Left cardiac atrium (tissue), 4 donors: ENCODE measurements at regions not wholly inside any gene's neighbourhood (a gene's known extent, or its start where the extent isn't known, plus 50 kb on each side); places are given as distances from the start of the nearest gene placed in this dataset.

Experiments used
- ATAC-seq, 2 donors: fragments of 200-7000 bp; cut with Tn5 transposase; one replicate each; pipeline ENCODE4 v1.9.1; 2020; ENCODE audit warnings: mild to moderate bottlenecking in 2 of 2, moderate library complexity in 2 of 2
- DNase-seq: peaks from one replicate; pipeline ENCODE4 v3.0.0-alpha.2; 2020
- intact Hi-C, 2 donors: fragments of 100-400 bp; cut with DNase I; formaldehyde crosslinking; loops; one replicate each; pipeline versions ENCODE4 v1.14.1 to v1.15.1; 2022 to 2023
- donor health status: DM: no; HTN: yes; CAD: no.
- donor health status: DM: no; HTN: yes; CAD: no; lungs with severe emphysema.
- donor health status: DM: yes; HTN: yes; CAD: no.
- donor health status: Dilated cardiomyopathy.

- DNase-seq (no peak), ATAC-seq (no peak)
- intact Hi-C loops, result no loop called here
Measured at GRCh38 chr21:16005996-16006395, 276.2 kb downstream of the USP25 start.

DNA sequence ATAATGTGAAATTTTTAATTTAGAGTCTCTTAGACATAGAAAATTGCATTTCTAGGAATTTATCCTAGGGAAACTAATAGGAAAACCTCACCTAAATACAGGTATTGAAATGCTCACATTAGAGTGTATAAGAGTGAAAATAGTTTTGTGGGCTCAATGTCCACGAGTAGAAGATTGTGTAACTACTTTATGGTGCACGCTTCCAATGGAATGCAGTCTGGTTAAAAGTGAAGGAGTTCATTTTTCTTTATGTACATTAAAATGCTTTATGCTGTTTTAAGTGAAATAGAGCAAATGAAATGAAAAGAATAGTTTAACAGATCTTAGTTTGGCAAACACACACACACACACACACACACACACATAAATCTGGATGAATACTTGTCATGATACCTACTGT lies 278.2 kb downstream of the USP25 start:
- intact Hi-C loops, result no loop called here
- DNase-seq, result no peak
- ATAC-seq, result no peak

GRCh38 chr21:16011719-16012118 lies 281.9 kb downstream of the USP25 start:
- intact Hi-C loops, result no loop called here
- ATAC-seq, result no peak
- no peak for DNase-seq

GRCh38 chr21:16013570-16013969 lies 283.8 kb downstream of the USP25 start:
- DNase-seq (no peak), ATAC-seq (no peak)
- intact Hi-C loops, result no loop called here

DNA sequence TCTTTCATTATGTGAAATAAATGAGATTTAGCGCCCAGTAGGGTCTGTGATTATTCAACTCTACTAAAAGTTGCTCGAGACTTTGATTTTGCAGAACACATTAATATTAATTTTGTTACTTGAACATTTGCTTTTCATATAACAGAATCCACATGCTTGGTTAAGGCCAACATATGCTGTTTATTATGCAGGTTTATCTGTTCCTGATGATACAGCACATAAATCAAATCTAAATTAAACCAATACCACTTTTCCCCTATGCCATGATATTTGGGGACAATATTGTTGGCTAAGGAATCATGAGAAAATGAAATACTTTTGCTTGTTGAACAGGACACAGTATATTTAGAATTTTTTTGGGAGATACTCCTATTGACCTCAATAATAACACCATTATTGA lies 291.1 kb downstream of the USP25 start:
- intact Hi-C loops, result no loop called here
- ATAC-seq (no peak), DNase-seq (no peak)

DNA sequence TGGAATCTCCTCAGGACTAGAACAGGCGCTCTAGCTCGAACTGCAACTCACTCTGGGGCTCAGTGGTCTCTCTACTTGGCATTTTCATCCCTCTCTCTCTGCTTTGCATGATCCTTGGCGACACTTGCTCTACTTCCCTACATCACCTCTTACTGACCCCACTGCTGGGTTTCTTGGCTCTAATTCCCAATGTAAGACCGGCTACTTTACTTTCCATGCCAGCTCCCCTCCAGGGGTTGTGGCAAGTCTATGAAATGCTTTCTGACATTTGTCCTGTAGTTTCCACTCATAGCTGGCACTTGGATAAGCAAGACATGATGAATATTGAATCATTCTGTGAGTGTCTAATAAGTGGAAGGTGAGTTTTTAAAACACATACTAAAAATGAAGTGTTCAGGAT lies 292.3 kb downstream of the USP25 start:
- intact Hi-C loops, result no loop called here
- no peak for ATAC-seq
- DNase-seq, result no peak

DNA sequence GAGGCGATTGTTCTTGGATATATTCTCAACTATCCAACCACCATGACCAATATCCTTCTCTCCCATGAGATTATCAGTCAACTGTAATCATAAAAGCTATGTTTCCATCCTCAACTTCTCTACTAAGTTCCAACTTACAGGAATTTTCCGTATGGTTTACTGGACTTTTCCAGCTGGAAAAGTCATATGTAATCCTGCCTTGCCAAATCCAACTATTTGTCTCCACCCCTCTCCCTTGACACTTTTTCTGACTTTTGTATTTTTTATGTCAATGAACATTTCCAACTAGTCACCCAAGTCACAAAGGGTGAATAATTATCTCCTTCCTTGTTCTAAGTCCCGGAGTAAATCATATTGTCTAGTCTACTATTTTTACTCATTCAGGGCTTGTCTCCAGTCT lies 293.1 kb downstream of the USP25 start:
- no peak for DNase-seq
- intact Hi-C loops, result no loop called here
- ATAC-seq, result no peak

GRCh38 chr21:16028142-16028541 lies 298.4 kb downstream of the USP25 start:
- no peak for ATAC-seq
- intact Hi-C loops, result no loop called here
- DNase-seq, result no peak

DNA sequence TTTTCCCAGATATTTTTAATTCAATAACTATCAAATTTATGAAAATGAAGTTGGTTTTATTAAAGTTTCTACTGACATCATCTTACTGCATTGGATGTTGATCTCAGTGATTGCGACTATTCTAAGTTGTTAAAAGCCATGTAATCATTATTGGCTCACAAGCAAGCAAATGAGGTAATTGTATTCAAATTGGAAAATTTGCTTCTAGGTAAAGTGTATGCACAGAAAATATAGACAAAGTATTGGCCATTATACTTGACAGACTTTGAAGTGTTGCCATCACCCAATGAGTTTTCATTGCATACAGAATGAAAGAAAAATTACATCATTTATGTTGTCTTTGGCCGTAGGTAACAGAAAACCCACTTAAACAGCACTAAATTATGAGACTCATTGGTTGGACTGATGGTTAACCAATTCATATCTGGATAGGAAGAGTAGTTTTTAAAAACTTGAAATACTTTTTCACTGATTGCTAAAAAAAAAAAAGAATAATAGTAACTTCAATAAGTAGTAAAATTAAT lies 299.2 kb downstream of the USP25 start:
- intact Hi-C loops, result no loop called here
- ATAC-seq, result no peak
- no peak for DNase-seq

DNA sequence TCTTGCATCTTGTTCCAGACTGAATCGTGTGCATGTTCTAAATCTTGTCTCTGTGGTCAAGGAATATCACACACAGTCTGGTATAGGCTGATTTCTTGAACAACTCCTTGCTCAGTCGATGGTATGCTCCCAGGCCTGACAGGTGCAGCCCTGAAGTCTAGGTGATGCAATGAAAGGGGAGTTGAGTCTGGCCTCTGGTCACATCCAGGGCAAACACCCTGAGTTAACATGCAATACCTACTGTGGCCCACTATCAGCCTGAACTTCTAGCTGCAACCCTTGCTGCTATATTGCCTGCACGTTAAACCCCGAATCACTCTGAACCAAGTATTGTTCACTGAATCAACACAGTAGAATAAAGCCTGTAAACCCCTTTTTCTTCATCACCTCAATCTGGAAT lies 303.4 kb downstream of the USP25 start:
- intact Hi-C loops, result no loop called here
- ATAC-seq (no peak), DNase-seq (no peak)

GRCh38 chr21:16034446-16035190 lies 304.8 kb downstream of the USP25 start:
- DNase-seq (no peak), ATAC-seq (no peak)
- intact Hi-C loops, result no loop called here

DNA sequence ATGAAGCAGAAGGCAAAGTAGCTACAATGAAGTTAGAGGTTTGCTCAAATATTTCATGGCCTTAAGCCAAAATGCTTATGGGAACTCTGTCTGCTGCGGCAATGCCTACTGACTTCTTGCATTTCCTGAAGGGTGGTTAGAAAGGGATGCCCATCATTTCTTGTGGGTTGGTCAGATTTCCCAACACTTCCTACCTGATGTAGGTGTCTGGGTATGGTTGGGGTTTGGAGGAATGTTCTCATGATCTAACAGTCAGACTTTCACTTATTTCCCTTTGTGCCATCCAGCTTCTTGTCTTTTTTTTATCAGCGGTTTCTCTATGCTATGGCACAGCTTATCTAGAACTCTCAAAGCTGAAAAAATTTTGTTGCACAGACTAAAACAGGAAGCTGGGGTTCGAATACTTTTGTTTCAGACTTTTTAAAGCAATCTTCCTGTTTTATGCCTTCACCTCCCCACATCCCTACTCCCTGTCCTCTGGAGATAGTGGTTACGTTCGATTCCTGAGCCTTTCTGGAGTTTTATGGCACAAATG lies 307.7 kb downstream of the USP25 start:
- intact Hi-C loops, result no loop called here
- DNase-seq, result no peak
- ATAC-seq, result no peak

DNA sequence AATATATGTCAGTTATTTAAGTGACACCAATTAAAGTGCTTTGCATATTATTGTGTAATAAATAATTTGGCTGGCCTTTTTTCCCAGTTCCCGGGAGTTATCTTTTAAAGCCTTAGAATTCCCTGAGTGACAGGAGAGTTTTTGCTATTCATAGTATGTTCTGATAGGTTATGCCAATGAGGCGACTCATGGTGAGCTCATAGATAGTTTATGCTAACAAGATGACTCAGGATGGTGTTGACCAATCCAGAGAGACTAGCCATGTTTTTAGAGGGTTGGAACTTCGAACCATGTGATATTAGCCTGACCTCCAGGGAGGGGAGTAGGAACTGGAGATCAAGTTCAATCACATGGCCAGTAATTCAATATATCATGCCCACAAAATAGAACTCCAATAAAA lies 310.8 kb downstream of the USP25 start:
- intact Hi-C loops, result no loop called here
- DNase-seq (no peak), ATAC-seq (no peak)

GRCh38 chr21:16044676-16045075 lies 314.9 kb downstream of the USP25 start:
- DNase-seq (no peak), ATAC-seq (no peak)
- intact Hi-C loops, result no loop called here

DNA sequence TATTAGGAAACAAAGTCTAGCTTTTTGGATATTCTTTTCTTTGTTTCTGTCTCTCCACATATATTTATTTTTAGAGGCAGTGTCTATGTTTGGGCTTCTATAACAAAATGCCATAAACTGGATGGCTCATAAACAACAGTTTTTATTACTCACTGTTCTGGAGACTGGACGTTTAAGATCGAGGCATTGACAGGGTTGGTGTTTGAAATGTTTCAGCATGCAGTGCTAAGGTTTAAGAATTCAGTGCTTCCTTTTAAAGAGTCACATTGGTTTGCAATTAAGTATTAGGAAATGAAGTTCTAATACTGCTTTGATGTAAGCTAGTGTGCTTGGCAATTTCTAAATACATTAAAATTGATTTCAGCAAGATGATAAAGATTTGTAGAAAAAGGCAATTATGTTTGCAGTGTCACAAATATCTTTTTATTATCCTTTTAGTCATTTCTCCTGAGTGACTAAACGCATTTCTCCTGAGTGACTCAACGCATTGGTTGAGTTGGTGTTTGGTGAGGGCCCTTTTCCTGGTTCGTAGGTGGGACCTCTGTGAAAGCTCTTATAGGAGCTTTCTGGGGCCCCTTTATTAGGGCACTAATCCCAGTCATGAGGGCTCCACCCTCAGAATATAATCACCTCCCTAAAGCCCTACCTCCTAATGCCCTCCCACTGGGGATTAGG lies 317.0 kb downstream of the USP25 start:
- intact Hi-C loops, result no loop called here
- ATAC-seq (no peak), DNase-seq (no peak)

- intact Hi-C loops, result no loop called here
- DNase-seq (no peak), ATAC-seq (no peak)
Measured at GRCh38 chr21:16047904-16048303, 318.1 kb downstream of the USP25 start.

GRCh38 chr21:16055014-16055413 lies 325.2 kb downstream of the USP25 start:
- intact Hi-C loops, result no loop called here
- DNase-seq (no peak), ATAC-seq (no peak)

DNA sequence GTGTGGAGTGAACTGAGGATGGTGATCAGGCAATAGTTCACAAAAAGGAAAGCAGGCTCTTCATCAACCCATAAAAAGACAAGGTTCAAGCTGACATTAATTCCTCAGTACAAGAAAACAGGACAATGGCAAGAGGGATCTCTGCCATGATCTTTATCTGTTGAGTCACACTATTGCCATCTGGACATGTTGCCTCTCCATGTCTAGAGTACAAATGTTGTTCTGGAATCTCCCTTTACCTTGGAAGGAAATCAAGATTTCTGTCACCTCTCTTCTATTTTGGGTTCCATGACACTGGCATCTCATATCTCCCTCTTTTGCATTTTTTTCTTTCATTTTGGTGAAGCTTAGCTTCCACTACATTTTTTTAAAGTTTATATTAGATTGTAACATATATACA lies 329.1 kb downstream of the USP25 start:
- no peak for ATAC-seq
- intact Hi-C loops, result no loop called here
- DNase-seq, result no peak

- ATAC-seq (no peak), DNase-seq (no peak)
- intact Hi-C loops, result no loop called here
Measured at GRCh38 chr21:16059981-16060380, 330.2 kb downstream of the USP25 start.

- intact Hi-C loops, result no loop called here
- DNase-seq, result no peak
- no peak for ATAC-seq
Measured at GRCh38 chr21:16061194-16061593, 331.4 kb downstream of the USP25 start.
